HG03432 (cell line): ENCODE measurements at regions not wholly inside any gene's neighbourhood (a gene's known extent, or its start where the extent isn't known, plus 50 kb on each side); places are given as distances from the start of the nearest gene placed in this dataset.

Experiments used
- ATAC-seq: cut with Tn5 transposase; IDR thresholded peaks from one replicate; pipeline ENCODE4 v1.9.1; 2021; ENCODE audit warnings: mild to moderate bottlenecking, moderate library complexity; ENCODE audit not compliant: unreplicated experiment

DNA sequence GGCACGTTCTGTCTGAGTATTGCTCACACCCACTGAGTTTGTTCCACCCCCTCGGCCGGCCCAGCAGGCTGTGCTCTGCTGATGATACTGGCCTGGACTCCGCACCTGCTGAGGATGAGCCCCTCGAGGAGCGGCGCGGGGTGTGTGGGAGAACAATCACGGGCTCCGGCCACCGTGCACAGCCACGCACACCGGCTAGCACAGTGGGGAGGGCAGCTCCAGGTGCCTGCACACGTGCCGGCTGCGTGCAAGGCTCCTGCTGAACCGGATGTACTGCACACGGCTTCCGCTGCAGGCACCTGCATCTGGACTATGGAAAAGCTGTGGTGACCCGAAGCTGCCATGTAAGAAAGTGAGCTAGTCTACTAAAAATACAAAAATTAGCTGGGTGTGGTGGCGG is 485.2 kb upstream of the CDH9 start:
- no peak for ATAC-seq

DNA sequence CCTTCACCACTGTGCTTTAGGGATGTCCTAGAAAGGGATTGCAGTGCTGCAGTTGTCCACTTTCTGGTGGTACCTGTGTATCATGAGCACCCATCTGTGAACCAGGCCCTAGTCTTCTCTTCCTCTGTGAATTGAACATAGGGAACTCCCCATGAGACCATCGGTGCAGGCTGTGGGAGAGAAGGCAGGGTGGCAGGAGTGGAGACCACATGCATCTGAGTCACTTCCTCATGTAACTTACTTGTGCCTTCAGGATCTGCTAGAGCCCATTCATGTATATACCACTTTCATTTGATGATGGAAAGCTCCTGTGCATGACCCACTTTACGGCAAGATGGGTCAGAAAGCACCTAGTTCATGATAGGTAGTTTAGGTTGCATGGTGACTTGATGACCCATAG is 478.1 kb upstream of the CDH9 start:
- no peak for ATAC-seq

DNA sequence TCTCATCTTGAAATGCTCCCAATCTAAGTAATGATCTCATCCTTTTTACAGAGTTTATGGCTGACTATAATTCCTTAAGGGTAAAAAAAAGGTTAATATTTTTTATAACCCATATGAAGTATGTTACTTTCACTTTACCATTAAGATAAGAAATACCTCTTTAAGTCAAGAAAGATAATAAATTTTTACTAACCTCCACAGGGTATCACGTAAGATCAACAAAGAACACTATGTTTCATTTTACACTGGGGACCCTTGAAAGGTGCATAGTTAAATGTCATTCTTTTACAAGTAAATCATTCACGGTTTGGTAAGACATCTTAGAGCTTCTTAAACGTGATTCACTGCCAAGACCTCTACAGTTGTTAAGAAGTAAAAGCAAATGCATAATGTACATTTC is 472.7 kb upstream of the CDH9 start:
- ATAC-seq: no peak

DNA sequence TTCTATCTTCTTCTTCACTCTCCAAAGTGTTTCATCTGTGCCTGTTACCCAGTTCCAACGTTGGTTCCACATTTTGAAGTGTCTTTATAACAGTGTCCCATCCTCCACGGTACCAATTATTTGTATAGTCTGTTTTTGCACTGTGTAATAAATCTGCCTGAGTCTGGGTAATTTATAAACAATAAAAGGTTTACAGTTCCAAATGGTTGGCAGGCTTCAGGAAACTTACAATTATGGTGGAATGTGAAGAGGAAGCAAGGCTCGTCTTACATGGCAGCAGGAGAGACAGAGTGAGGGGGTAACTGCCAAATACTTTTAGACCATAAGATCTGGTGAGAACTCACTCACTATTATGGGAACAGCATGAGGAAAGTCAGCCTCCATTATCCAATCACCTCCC is 465.4 kb upstream of the CDH9 start:
- no peak for ATAC-seq

DNA sequence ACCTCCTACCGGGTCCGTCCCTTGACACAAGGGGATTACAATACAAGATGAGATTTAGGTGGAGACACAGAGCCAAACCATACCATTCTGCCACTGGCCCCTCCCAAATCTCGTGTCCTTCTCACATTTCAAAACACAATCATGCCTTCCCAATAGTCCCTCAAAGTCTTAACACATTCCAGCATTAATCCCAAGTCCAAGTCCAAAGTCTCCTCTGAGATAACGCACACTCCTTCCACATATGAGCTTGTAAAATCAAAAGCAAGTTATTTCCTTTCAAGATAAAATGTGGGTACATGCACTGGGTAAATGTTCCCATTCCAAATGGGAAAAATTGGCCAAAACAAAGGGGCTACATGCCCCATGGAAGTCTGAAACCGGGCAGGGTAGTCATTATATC is 463.9 kb upstream of the CDH9 start:
- ATAC-seq: no peak

DNA sequence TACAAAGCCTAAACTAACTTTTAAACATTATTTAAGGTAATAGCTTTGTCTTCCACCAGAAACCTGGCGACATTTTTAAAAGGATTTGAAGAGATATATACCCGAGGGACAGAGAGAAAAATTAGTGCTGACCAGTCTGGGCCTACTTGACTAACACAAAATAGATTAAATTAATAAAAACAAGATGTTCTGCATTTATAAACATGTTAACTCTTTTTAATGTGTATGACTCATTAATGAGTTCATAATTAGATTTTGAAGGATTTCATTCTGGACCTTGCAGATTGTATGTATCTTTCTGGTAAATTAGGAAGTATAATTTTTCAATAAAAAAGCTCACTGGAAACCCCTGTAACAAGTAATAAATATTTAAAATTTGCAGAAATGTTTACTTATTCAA is 459.1 kb upstream of the CDH9 start:
- no peak for ATAC-seq

DNA sequence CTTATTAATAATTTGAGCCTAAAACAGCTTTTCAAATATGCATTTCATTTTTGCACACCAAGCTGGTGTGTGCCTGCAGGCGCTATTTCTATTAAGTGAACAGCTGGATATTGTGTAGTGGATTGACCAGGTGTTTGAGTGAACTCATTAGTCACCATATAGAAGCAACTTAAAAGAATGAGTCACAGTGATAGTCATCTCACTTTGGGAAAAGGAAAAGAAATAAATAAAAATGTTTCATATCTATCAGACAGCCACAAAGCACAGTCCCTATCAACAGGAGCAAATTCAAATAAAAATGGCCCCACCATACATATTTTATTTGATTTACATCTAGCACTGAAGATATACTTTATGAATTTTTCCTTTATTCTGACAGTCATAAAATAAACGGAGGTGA is 456.5 kb upstream of the CDH9 start:
- ATAC-seq: no peak

DNA sequence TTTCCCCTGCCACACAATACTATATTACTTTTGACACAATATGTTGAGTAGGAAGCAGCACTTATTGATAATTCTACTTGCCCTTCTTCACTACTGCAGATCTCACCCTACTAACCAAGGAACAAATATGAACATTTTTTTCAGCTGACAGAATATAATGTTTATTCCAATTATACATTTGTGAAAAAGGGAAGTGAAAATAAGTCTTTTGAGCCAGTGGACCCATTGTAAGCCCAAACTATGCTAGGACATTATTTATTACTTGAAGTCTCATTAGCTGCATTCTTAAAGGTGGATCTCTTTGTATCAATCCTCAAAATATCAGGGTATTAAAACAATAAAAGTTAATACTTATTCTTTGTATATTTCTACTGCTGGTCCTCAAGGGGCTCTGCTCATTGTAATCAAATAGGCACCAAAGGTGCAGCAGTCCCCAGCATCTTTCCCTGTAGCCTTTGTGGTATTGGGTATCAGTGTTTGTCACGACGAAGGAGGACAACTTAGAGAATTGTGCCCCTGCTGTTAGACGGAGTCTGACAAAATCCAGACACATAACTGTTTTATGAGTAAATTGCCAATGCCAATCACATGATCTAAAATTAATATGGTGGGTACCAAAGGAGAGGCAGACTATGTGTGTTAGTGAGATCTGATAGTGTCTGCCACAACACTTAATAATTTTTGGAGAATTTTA is 453.5 kb upstream of the CDH9 start:
- ATAC-seq: peak; percentile 38

DNA sequence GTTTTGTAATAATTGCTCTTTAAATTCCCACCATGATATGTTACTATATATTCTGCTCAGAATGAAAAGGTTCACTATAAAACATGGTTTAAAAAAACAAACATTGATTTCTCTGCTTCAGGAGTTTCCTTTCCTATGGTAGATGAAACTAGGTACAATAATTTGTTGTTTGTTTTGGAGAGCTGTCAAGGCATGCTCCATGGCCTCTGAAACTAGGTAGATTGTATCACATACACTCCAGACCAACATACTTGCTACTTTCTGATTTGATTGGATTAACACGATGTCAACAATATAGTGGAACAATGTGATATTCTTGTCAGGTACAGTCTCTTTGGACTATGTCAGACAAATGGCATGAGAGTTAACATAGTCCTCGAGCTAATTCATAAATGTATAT is 452.7 kb upstream of the CDH9 start:
- ATAC-seq: peak; percentile 13

DNA sequence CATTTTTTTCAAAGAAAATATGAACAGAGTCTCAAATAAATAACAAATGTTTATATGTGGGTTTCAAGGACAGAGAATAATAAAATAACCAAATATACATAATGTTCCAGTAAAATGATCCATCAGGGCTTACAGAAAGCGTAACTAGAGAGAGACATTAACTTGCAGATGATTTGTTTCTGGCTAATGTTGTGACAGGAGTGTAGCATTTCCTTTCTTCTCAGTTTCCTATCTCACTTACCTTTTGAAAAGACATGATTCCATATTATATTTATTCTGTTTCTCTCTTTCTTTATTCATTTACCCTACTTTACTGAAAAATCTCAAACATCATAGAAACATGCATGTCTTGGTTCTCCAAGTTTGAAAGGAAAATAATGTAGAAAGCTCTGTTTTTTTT is 451.3 kb upstream of the CDH9 start:
- ATAC-seq: no peak

DNA sequence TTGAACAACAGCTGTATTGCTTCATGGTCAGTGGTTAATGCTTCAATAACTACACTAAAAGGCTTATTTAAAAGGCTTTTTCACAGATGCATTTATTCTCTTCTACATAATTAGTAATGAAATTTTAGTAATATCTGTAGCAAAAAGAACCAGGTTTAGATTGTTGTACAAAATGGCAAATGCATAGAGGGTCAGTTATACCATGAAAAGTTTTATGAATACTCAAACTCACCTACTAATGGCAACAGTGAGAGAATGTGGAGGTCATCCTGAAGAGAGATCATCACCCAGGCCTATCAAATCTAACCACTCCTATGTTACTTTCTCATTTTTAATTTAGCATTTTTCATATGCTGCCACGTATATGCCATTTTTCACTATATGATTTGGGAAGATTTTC is 444.3 kb upstream of the CDH9 start:
- no peak for ATAC-seq

DNA sequence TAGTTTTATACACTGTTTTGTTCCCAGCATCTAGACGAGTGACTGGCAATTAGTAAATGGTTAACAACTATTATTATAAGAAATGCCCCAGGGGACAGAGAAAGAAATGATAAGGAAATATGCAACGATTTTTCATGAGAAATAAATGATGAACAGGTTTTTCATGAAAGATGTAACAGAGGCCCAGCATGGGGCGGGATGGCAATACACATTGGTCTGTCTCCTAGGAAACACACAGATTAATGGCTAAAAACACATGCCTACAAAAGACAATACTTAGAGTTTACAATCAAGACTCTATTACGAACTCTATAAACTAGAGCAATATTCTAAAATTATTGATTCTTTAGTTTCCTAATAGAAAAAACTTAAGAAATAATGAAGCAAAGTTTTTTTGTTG is 441.5 kb upstream of the CDH9 start:
- no peak for ATAC-seq

DNA sequence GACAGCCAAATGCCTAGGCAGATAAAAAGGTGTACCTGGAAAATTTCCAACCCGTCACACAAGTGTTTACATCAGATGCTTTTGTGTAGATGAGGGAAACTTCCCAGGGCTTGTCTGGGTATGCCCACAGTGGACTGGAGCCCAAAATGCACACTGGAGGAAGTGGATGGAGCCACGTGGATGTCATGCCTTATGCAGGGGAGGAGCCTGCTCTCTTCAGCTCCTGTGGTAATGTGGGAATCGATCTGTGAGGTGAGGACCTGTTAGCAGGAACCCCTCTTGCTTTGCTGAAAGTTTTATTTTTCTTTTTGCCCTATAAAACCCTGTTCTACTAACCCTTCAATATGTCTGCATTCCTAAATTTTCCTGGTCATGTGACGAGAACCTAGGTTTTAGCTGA is 439.2 kb upstream of the CDH9 start:
- ATAC-seq: no peak

DNA sequence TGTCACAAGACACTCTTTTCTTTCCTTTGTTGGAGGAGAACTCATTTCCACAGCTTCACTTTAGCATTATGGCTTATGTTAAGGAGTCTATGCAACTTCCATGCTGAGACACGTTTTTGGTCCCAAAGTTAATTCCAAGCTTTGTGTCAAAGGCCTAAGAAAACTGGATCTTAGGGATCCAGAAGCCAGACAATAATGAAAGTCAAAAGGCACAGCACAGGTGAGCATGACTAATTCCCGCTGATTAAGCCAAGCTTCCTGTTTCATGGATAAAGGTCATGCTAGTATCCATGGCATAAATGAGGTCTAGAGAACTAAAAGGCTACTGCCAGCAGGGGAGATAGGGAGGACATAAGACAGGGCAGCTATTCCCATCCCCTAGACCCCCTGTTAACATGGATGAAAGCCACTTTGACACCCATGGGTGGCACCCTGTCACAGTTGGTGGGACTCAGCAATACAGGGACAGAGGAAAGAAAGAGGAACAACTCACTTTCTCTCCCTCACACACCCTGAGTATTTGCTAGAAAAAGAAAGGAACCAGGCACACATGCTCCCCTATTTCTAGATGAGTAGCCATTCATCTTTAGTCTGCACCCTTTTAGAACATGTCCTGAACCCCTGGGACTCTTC is 438.1 kb upstream of the CDH9 start:
- no peak for ATAC-seq

DNA sequence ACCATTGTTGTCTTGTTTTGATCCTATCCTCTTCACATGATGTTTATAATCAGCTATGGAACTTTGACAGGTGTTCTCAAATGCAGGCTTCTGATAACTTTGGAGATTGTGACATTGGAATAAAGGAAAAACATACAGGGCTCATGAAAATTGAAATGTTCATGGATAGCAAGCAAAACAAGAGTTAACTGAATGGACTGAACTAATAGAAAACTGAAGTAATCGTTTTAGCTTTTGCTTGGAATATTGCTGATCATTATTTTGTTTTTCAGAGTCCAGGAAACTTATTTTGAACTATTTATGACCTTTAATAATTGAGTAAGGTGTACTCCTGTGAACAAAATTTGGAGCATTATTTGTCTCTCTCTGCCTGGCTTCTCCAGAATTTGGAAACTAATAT is 436.7 kb upstream of the CDH9 start:
- no peak for ATAC-seq

DNA sequence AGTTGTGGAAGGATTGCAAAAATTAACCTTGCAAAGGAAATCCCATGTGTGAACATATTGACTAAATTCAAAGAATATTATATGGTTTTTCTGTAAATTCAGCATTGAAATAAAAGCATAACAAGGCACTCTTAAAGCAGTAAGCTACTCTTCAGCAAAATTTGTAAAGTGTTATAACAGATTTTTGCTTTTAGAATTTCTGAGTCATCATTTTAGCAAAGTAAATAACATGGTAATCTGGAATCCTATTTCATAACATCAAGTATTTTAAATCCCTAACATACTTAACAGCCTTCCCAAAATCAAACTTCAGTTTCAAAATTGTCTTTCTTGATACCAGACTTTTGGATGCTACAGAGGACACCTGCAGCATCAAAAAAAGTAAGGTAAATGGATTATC is 436.0 kb upstream of the CDH9 start:
- no peak for ATAC-seq

DNA sequence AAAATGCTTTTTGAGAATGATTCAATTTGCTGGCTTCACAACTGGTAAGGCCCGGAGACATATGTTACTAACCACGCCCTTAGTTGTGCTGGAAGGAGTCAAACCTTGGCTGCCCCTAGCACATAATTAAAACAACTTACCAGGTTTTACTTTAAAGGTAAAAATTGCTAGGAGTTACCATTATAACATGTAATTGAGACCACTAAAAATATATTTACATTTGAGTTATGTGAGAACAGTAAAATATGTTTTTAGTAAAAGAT is 435.6 kb upstream of the CDH9 start:
- ATAC-seq: no peak

DNA sequence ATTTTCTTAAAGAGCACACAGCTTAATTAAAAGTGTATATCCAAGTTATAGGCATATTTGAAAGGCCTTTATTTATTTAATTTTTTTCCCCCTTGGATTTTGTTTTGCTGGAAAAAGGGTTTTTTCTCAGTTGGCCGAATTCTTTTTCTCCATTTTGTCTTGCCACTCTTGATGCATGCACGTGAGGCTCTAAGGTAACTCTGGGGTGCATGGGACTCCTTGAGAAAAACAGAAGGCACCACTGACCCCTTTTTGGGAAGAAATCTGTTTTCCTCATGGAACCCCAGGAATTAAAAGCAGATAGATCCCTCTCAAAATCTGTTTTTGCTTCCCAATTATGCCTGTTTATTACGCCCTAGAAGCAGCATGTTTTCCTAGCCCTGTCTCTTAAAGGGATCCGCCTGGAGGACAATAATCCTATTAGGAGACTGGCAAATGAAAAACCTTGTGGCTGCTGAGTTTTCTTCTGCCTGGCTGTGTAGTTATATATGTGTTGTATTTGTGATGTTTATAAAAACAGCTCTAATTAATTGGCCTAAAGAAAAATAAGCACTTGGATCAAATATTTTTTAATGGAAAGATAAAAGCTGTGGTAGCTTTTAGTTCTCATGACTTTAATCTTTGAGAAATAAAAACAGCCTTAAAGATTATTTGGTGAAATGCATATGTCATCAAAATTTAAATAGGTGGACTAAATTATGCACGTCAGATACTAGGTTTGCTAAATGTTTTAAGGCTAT is 435.1 kb upstream of the CDH9 start:
- no peak for ATAC-seq

DNA sequence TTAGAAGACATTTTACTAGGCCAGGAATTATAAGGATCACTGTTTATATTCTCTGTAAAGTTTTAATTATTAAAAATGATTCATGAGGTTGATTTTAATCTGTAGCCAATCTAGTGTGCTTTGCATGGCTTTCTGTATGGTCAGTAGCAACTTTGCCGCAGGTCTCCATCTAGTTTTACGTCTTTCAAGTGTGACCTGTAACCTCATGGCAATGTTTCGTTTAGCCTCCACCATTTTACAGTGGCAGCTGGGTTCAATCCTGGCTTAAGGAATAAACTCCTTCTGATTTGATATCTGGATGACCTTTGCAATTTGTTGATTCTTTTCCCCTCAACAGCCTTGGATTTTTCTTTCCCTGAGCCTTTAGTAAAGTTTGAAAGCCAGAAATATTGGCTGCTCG is 434.5 kb upstream of the CDH9 start:
- ATAC-seq: peak; percentile 26

DNA sequence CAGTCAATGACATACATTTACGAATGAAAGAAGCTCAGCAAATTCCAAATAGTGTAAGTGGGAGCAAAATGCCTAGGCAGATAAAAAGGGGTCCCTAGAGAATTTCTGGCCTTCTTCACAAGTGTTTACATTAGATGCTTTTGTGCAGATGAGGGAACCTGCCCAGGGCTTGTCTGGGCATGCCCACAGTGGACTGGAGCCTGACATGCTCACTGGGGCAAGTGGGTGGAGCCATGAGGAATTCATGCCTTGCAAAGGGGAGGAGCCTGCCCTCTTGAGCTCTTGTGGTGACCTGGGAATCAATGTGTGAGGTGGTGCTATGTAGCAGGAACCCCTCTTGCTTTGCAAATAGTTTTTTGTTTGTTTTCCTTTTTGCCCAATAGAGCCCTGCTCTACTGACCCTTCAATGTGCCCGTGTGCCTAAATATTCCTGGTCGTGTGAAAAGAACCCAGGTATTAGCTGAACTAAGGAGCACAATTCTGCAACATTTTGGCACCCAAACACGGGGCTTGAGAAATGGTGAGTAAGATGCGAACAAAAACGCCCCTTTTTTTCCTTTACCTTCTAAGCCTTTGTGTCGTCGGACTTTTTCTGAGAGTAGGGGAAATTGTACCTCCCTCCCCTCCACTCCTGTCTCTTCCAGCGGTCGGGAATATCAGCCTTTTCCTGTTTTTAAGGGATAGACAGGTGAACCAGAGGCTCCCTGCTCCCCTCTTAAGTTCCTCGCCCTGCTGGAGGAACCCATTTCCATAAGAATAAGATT is 433.8 kb upstream of the CDH9 start:
- ATAC-seq: peak; percentile 98

DNA sequence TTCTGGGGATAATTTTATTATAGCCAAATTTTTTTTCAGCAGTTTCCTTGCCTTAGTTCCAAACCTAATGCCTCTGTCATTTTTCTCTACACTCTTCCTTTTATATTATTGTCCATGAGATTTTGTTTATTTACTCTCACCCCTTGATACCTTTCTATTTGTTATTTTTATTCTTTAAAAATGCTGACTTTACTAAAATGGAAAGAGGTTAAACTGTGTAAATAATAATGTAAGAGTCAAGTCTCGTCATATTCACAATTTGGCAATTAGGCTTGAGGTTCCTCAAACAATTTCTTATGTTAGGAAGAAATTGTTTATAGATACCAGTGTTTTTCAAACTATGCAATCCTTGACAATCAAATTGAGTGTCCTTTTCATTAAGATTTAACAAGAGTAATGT is 428.6 kb upstream of the CDH9 start:
- ATAC-seq: no peak

DNA sequence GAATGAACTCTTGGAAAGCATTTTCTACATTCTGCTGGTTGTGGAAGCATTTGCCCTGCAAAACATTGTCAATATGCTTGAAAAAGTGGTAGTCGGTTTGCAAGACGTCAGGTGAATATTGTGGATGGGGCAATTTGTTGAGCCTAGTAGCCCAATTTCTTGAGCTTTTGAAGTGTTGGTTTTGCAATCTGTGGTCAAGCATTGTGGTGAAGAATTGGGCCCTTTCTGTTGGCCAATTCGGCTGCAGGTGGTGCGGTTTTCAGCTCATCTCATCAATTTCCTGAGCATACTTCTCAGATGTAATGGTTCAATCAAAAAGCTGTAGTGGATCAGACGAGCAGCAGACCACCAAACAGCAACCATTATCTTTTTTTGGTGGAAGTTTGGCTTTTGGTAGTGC is 426.8 kb upstream of the CDH9 start:
- peak; percentile 36 for ATAC-seq
